ENCODE measurements at regions not wholly inside any gene's neighbourhood (a gene's known extent, or its start where the extent isn't known, plus 50 kb on each side); places are given as distances from the start of the nearest gene placed in this dataset.

- TF ChIP-seq ZBTB40 (IDR thresholded peaks at IDR 0.05): no peak
- TF ChIP-seq ZBTB40 (CRISPR knock-in tag; IDR thresholded peaks at IDR 0.05): no peak
- 0 out of 2 replicates have a peak, but pooled peaks have one; percentile 39 for TF ChIP-seq ATAD3A (CRISPR knock-in tag; IDR thresholded peaks at IDR 0.05)
- TF ChIP-seq ZNF687 (CRISPR knock-in tag; IDR thresholded peaks at IDR 0.05): peak; percentile 73
- peak; percentile 40; the same call in 1 of the 2 replicates for TF ChIP-seq ZFP91 (CRISPR knock-in tag; IDR thresholded peaks at IDR 0.05; ENCODE audit: borderline replicate concordance)
- TF ChIP-seq HMGXB4 (CRISPR knock-in tag; IDR thresholded peaks at IDR 0.05; ENCODE audit: borderline replicate concordance in 1 of 2, low read depth in 1 of 2): peak; percentile 52 to 93; a peak in 3 of 4 replicates
- no peak for TF ChIP-seq TRIM24 (CRISPR knock-in tag; IDR thresholded peaks at IDR 0.05)
- TF ChIP-seq ZNF644 (CRISPR knock-in tag; IDR thresholded peaks at IDR 0.05; ENCODE audit: low read depth): peak; percentile 55; the same call in 1 of the 2 replicates
- peak; percentile 32; the same call in 1 of the 2 replicates for TF ChIP-seq IRF2 (CRISPR knock-in tag; IDR thresholded peaks at IDR 0.05)
- TF ChIP-seq ZNF30 (CRISPR knock-in tag; IDR thresholded peaks at IDR 0.05): no peak
- no peak for TF ChIP-seq EP300 (IDR thresholded peaks at IDR 0.05; ENCODE audit: low read depth in 2 of 2, low read length in 2 of 2)
- TF ChIP-seq EP300 (CRISPR knock-in tag; IDR thresholded peaks at IDR 0.05; ENCODE audit: borderline replicate concordance): no peak
These were observed 223.1 kb upstream of the FAT1 start (continued) for GRCh38 chr4:186946682-186947294.
